ENCODE measurements at regions not wholly inside any gene's neighbourhood (a gene's known extent, or its start where the extent isn't known, plus 50 kb on each side); places are given as distances from the start of the nearest gene placed in this dataset.

- TF ChIP-seq CTCF (IDR thresholded peaks at IDR 0.05) = no peak
- no peak for TF ChIP-seq POLR2AphosphoS5 (IDR thresholded peaks at IDR 0.05)
- no peak for TF ChIP-seq POLR2A (IDR thresholded peaks at IDR 0.05)
These were observed 75.9 kb upstream of the WSB1 start for GRCh38 chr17:27218041-27218440.

Data from breast epithelium (tissue), 3 donors.